ENCODE measurements at regions not wholly inside any gene's neighbourhood (a gene's known extent, or its start where the extent isn't known, plus 50 kb on each side); places are given as distances from the start of the nearest gene placed in this dataset.

GRCh38 chr12:88371416-88372183 lies 208.7 kb downstream of the KITLG start:
- DNase-seq: no peak

DNA sequence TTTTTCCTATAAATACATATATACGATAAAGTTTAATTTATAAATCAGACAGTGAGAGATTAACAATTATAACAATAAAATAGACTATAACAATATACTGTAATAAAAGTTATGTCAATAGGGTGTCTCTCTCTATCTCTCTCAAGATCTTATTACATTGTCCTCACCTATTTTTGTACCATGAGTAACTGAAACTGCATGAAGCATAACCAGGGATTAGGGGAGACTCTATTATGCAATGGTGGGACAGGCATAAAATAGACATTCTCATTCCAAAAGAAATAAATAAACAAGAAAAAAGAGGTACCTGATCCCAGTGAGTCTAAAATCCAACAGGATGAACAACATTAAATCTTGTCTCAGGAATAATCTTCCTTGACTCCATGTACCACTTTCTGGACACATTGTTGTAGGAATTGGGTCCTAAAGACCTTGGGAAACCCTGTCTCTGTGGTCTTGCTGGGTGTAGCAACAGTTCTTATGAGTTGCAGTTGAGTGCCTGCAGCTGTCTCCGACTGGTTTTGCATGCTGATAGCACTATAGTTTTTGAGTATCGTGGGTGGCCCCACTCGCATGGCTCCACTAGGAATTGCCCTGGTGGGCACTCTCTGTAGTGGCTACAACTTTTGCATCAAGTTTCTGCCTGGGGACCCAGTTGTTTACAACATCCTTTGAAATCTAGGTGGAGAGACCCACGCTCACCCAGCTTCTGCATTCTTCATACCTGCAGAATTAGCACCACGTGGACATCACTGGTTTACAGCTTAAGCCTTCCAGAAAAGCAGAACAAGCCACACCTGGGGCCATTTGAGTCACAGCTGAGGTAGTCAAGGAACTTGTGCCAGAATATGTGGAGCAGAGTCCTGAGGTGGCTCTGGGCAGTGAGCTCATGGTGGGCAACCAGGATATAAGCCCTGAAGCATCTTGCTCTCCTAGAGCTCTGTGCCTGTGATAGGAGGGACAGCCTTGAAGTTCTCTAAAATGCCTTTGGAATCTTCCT lies 204.7 kb downstream of the KITLG start:
- DNase-seq: no peak

GRCh38 chr12:88377973-88378372 lies 202.3 kb downstream of the KITLG start:
- DNase-seq: no peak

- DNase-seq: no peak
Observed at GRCh38 chr12:88381466-88381865, 198.8 kb downstream of the KITLG start.

- DNase-seq: no peak
Observed at GRCh38 chr12:88383405-88383804, 196.9 kb downstream of the KITLG start.

DNA sequence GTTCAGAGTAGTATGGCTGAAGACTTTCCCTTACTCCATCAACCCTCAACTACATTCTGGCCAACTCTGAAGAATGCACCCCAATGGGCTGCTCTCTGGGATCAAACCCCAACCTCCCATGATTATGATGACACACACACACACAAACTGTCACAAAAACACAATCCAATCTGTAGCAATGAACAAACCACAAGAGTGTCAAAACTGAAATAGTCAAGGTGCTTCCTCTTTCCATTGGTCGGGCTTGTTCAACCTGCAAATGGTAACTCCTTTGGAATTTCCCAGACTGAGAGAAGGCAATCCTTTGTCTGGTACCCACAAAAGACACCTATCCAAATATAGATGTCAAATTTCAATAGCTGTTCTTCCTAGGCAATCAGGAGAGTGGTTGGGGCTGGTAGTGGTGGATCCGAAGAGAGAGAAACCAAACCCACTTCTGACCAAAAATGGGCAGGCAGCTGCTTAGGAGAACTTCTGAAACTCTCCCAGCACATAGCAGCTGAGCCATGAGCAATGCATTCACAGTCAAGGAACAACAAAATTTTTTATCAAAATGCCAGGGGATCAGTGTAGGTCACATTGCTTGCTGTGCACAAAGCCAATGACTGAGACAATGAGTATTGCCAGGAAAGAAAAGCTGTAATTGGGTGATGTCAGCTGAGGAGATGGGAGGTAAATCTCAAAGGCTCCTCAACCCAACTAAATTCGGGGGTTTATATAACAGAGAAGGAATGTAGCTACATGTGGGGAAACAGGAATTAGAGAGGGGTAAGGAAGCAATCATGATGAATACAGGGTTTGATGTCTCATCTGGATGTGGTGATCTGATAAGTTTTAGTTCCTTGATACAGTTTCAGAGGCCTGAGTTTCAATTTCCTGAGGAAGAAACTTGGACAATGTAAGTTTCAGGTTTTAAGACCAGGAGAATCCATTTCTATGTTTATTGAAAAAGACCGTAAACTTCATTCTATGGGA lies 191.4 kb downstream of the KITLG start:
- no peak for DNase-seq

GRCh38 chr12:88390811-88391210 lies 189.5 kb downstream of the KITLG start:
- DNase-seq: no peak

DNA sequence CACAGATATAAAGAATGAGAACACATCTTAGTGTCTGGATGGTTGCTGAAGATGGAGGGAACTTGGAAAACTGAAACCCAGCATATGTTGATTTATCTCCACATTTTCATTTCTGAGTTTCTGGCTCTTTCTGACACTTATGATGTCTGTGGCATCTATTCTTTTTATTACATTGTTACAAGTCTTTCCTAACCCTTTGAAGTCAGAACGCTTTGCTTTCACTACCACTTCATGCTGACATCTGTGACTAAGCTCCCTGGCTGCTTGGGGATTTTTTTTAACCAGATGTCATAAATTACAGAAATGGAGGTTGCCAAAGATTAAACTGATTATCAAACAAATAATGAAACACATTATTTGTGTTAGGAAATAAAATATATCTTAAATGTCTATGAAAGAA lies 188.7 kb downstream of the KITLG start:
- DNase-seq: no peak

- peak in 1 of 3 experiments; percentile 11 for DNase-seq
Observed at GRCh38 chr12:88393017-88393767, 187.1 kb downstream of the KITLG start.

- no peak for DNase-seq
Observed at GRCh38 chr12:88398031-88398430, 182.2 kb downstream of the KITLG start.

DNA sequence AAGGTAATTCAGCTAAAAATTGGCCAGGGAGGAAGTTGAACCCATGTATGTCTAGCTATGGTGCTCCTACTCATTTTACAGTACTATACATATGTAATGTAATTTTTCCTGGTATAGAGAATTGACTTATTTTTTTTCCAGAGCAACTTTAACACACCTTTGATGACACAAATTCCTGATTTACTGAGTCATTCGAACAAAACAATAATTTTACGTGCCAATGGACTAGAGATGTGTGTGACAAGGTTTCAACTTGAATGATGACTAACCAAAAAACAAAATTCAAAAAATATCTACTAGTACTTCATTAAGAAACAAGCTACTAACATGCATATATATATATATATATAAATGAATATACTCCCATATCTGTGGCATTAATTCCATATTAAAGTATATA lies 180.5 kb downstream of the KITLG start:
- no peak for DNase-seq

DNA sequence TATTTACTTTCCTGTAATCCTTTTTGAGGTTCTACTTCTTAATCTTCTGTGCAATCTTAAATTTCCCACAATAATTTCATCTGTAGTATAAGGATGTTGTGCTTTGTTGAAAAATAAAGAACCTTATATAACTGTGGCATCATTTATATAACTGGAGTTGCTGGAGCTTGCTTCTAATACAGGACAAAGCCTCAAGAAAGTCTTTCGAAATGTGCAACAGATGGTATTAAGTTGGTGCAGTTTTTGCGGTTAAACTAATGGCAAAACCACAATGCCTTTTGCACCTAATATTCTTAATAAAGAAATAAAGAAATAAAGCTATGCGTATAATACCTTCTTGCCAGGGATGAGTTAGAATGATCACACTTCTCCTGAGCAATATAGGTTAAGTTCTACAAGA lies 180.0 kb downstream of the KITLG start:
- DNase-seq: no peak

- no peak for DNase-seq
Observed at GRCh38 chr12:88401155-88401554, 179.1 kb downstream of the KITLG start.

DNA sequence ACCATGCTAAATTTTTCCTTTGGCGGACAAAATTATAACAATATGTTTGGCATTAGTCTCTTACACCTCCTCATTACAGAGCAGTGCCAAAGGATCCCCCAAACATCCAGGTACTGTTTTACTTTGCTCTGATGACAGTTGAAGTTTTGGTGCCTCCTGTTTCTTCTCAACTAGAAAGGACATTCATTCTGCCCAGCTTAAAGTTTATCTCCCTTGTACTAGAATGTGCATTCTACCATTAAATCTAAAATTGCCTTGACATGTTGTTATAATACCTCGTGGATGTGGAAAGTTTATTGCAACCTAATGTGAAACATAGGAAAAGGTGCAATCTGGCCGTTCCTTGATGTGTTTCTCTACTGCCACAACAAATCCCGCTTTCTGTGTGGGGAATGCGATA lies 173.4 kb downstream of the KITLG start:
- no peak for DNase-seq

- DNase-seq: no peak
Observed at GRCh38 chr12:88408823-88409222, 171.4 kb downstream of the KITLG start.

DNA sequence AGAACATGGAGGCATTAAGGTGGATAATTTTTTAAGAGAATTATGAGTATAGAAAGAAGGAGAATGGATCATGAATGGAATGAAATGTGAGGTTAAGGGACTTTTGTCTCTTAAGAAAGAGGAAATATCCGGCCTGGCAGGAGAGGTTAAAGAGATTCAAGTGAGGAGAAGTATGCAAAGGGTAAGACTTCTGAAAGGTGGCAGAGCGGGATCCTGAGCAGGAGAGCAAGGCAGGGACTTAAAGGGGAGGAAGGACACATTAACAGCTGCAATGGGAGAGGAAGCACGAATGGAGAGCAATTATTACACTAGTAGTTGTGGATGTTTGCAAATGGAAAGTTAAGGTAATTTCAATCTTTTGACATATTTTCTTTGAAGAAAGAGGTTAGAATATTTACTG lies 171.0 kb downstream of the KITLG start:
- no peak for DNase-seq

DNA sequence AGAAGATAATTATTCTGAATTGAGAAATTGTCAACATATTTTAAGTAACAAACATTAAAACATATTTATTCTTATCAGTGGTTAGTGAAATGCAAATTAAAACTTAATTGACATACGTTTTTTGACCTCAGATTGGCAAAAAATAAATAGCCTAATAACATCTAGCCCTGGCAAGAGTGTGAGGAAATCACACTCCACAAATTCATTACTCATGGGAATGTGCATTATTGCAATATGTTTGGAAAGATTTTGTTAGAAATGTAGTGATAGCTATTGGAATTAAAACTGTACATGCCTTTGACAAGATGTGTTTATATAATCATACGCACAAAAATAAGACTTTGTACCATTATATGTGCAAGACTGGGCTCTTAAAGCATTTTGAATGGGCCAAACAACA lies 168.6 kb downstream of the KITLG start:
- no peak for DNase-seq

GRCh38 chr12:88413646-88414045 lies 166.6 kb downstream of the KITLG start:
- no peak for DNase-seq

GRCh38 chr12:88416155-88416554 lies 164.1 kb downstream of the KITLG start:
- DNase-seq: no peak

GRCh38 chr12:88416786-88417185 lies 163.5 kb downstream of the KITLG start:
- peak in 2 of 3 experiments; percentile 44 to 47 for DNase-seq

DNA sequence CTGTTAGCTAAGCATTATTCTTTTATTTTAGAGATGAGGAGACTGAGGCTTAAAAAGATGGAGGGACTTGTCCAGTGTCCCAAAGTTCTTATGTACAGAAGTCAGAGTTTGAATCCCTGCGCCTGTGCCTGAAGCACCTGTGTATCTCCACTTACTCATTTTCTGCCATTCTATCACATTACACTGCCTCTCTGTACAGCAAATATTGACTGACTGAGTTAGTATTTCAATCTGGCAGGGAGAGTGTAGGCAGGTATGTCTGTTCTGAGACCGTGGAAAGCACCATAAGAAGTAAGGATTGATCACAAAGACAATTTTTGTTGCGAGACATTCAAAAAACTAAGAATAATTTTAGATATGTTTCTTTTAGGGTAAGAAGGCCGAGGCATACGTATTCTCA lies 162.7 kb downstream of the KITLG start:
- DNase-seq: peak; percentile 8 to 50 (median 11)
